Brain microvascular endothelial cell (primary cell): ENCODE measurements at regions not wholly inside any gene's neighbourhood (a gene's known extent, or its start where the extent isn't known, plus 50 kb on each side); places are given as distances from the start of the nearest gene placed in this dataset.

Experiments used
- DNase-seq: peaks from one replicate; pipeline ENCODE4 v3.0.0-alpha.2; 2020
- H3K27ac ChIP-seq: fragments of 250-450 bp; sonication (Bioruptor Pico); 2 replicates; pipeline ENCODE4 v1.5.1; 2020; ENCODE audit warnings: mild to moderate bottlenecking, moderate library complexity
- H3K27me3 ChIP-seq: fragments of 250-450 bp; sonication (Bioruptor Pico); replicated peaks from 2 replicates; pipeline ENCODE4 v1.5.1; 2020; ENCODE audit warnings: mild to moderate bottlenecking
- H3K36me3 ChIP-seq: fragments of 250-450 bp; sonication (Bioruptor Pico); replicated peaks from 2 replicates; pipeline ENCODE4 v1.5.1; 2020; ENCODE audit warnings: mild to moderate bottlenecking
- H3K4me3 ChIP-seq: 2 replicates; pipeline ENCODE4 v1.5.1; 2011; ENCODE audit warnings: low read depth, mild to moderate bottlenecking, control low read depth, low read length, moderate library complexity
- CTCF ChIP-seq: IDR thresholded peaks from 2 replicates; pipeline ENCODE4 v1.5.1; 2011; ENCODE audit warnings: low read depth, mild to moderate bottlenecking, moderate library complexity, low read length, control low read depth, inconsistent platforms; ENCODE audit errors: missing control alignments
- in situ Hi-C: cut with HindIII; loops from 2 replicates; pipeline ENCODE4 v1.10.0; 2017; ENCODE audit warnings: low sequenced_read_pairs, low pct_ligation_motif_present

GRCh38 chr5:54874337-54875021 lies 110.9 kb downstream of the ESM1 start:
- Histone ChIP-seq H3K36me3 (no peaks in the 10 kb centered on the region), H3K27me3 (peaks cover 3% of the 10 kb centered on the region), H3K27ac (no peak overlapping the region), H3K4me3 (no peak overlapping the region)
- in situ Hi-C loops = no loop called here
- no peak for TF ChIP-seq CTCF
- DNase-seq = no peak

DNA sequence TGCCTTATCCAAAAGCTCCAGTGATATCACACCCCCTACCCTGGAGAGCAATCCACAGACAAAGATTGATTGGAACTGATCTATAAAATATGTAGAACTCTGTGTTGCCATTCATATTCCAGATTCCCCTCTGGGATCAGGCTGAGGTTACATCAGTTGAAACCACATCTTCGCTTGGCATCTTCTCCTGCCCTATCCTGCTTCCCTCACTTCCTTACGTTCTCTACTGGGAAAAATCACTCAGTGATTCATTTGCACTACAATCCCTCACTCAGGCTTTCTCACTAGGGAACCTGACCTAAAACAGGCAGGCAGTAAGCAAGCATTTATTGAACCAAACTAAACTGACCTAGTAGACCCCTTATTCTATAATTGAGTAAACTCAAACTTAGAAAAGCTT lies 111.7 kb downstream of the ESM1 start:
- no peak for DNase-seq
- no peaks in the 10 kb centered on the region for H3K36me3 ChIP-seq
- in situ Hi-C loops = no loop called here
- H3K27me3 ChIP-seq = peaks cover 3% of the 10 kb centered on the region
- no peak for TF ChIP-seq CTCF
- H3K27ac ChIP-seq = no peak overlapping the region
- no peak overlapping the region for H3K4me3 ChIP-seq

GRCh38 chr5:54872810-54873209 lies 112.6 kb downstream of the ESM1 start:
- peaks cover 3% of the 10 kb centered on the region for H3K27me3 ChIP-seq
- no peak overlapping the region for H3K4me3 ChIP-seq
- no peaks in the 10 kb centered on the region for H3K36me3 ChIP-seq
- H3K27ac ChIP-seq = no peak overlapping the region
- in situ Hi-C loops = no loop called here
- DNase-seq = no peak
- no peak for TF ChIP-seq CTCF

DNA sequence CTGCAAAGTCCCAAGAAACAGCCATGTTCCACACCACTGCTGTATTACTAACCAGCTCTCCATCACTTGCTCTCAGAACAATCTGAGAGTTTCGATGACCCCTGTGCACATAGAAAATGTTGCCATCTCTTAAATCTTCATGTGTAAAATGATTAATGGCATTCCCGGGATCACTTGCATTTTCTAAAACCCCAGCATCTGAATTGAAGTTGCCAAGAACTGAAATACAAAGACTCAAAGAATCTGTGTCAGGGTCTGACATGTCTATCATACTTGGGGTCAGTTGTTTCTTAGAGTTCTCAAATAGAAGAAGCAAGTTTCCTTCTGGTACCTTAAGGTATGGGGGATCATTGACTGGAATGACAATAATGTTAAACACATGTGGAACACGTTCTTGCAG lies 115.1 kb downstream of the ESM1 start:
- Histone ChIP-seq H3K4me3 (no peak overlapping the region), H3K27me3 (peaks cover 3% of the 10 kb centered on the region), H3K27ac (no peak overlapping the region), H3K36me3 (no peaks in the 10 kb centered on the region)
- TF ChIP-seq CTCF = no peak
- no peak for DNase-seq
- in situ Hi-C loops = no loop called here

GRCh38 chr5:54869691-54870090 lies 115.7 kb downstream of the ESM1 start:
- Histone ChIP-seq H3K4me3 (no peak overlapping the region), H3K36me3 (no peaks in the 10 kb centered on the region), H3K27ac (no peak overlapping the region), H3K27me3 (peaks cover 3% of the 10 kb centered on the region)
- no peak for TF ChIP-seq CTCF
- in situ Hi-C loops = no loop called here
- DNase-seq = no peak
